ENCODE measurements at regions not wholly inside any gene's neighbourhood (a gene's known extent, or its start where the extent isn't known, plus 50 kb on each side); places are given as distances from the start of the nearest gene placed in this dataset.

GRCh38 chr5:4874097-4874496, 266.0 kb upstream of the ADAMTS16 start (continued):
- TF ChIP-seq ZBTB44 (tag by site-specific recombination; IDR thresholded peaks at IDR 0.05): no peak
- TF ChIP-seq ZBTB7A (tag by site-specific recombination; IDR thresholded peaks at IDR 0.05; ENCODE audit: low read depth): no peak
- TF ChIP-seq ZNF341 (tag by site-specific recombination; IDR thresholded peaks at IDR 0.05; ENCODE audit: low read depth): no peak
- no peak for TF ChIP-seq ZNF501 (tag by site-specific recombination; IDR thresholded peaks at IDR 0.05)
- TF ChIP-seq ZNF692 (tag by site-specific recombination; IDR thresholded peaks at IDR 0.05): no peak
- no peak for TF ChIP-seq ZSCAN4 (tag by site-specific recombination; IDR thresholded peaks at IDR 0.05)

- CTCF ChIA-PET: interaction anchor here (0.9 to 3.4 kb wide), 3 partner anchors 8 to 543 kb away, joined by 3 to 24 read pairs (median 6); no protein-coding TSS in a partner anchor
- no peaks in the 10 kb centered on the region for H3K36me3 ChIP-seq (ENCODE audit: control insufficient read depth in 2 of 2, insufficient read depth in 1 of 2, low read length in 2 of 2)
- no peaks in the 10 kb centered on the region for H3K4me1 ChIP-seq (ENCODE audit: control insufficient read depth, insufficient read depth, low read length)
- H3K4me3 ChIP-seq (ENCODE audit: low read depth, low read length): no peak overlapping the region
- POLR2A ChIA-PET: no interaction called here
- no peaks in the 10 kb centered on the region for H3K9me3 ChIP-seq (ENCODE audit: control insufficient read depth, insufficient read depth, low read depth, low read length)
- no peak overlapping the region for H3K27ac ChIP-seq (ENCODE audit: extremely low read depth, low read depth, low read length)
- TF ChIP-seq ZNF624 (tag by site-specific recombination; IDR thresholded peaks at IDR 0.05): no peak
- no peak for TF ChIP-seq ATF2 (tag by site-specific recombination; IDR thresholded peaks at IDR 0.05; ENCODE audit: low read depth)
- no peak for TF ChIP-seq GLI4 (tag by site-specific recombination; IDR thresholded peaks at IDR 0.05)
- TF ChIP-seq KLF17 (tag by site-specific recombination; IDR thresholded peaks at IDR 0.05): no peak
- TF ChIP-seq ZNF654 (tag by site-specific recombination; IDR thresholded peaks at IDR 0.05; ENCODE audit: low read depth): no peak
- no peak for TF ChIP-seq ZBTB20 (tag by site-specific recombination; IDR thresholded peaks at IDR 0.05)
- no peak for TF ChIP-seq ZNF391 (tag by site-specific recombination; IDR thresholded peaks at IDR 0.05; ENCODE audit: borderline replicate concordance, low read depth)
- TF ChIP-seq ZNF148 (tag by site-specific recombination; IDR thresholded peaks at IDR 0.05; ENCODE audit: borderline replicate concordance): no peak
- TF ChIP-seq ZNF114 (tag by site-specific recombination; IDR thresholded peaks at IDR 0.05): no peak
- no peak for TF ChIP-seq KLF1 (tag by site-specific recombination; IDR thresholded peaks at IDR 0.05)
- no peak for TF ChIP-seq ZNF280D (tag by site-specific recombination; IDR thresholded peaks at IDR 0.05)
- TF ChIP-seq YY1 (tag by site-specific recombination; IDR thresholded peaks at IDR 0.05): no peak
- TF ChIP-seq REPIN1 (tag by site-specific recombination; IDR thresholded peaks at IDR 0.05; ENCODE audit: low read depth): no peak
- TF ChIP-seq ZSCAN18 (tag by site-specific recombination; IDR thresholded peaks at IDR 0.05): no peak
Measured at GRCh38 chr5:4875942-4876341, 264.2 kb upstream of the ADAMTS16 start.
